HCT116 (cell line): ENCODE measurements at regions not wholly inside any gene's neighbourhood (a gene's known extent, or its start where the extent isn't known, plus 50 kb on each side); places are given as distances from the start of the nearest gene placed in this dataset.

Experiments used
- ATAC-seq: fragments of 200-7000 bp; cut with Tn5 transposase; 2 replicates; pipeline ENCODE4 v1.9.1; 2020; ENCODE audit warnings: mild to moderate bottlenecking, moderate library complexity
- BruUV-seq: library from RNA; stranded (reverse); fragments of 400-500 nt; replicated peaks from 2 replicates; lab custom pipeline; 2021; lab: Mats Ljungman, UMichigan
- CTCF ChIA-PET: fragments of 300-600 bp; sonication (Branson Sonifier 250); formaldehyde crosslinking; loops from one replicate; lab custom pipeline; 2021; ENCODE audit warnings: antibody characterized with exemption; lab: Charles Lee
- POLR2A ChIA-PET: fragments of 300-600, 350-600 bp; sonication (Branson Sonifier 250); formaldehyde crosslinking; loops from one replicate; lab custom pipeline; 2021; ENCODE audit warnings: antibody characterized with exemption; lab: Charles Lee
- RAD21 ChIA-PET, 2 experiments: fragments of 300-600 bp; sonication (Branson Sonifier 250); formaldehyde crosslinking; loops; one replicate each; lab custom pipeline; 2023; ENCODE audit warnings: low total read pairs in 2 of 2; ENCODE audit not compliant: uncharacterized antibody in 2 of 2, unreplicated experiment in 2 of 2, low non-redundant PET in 1 of 2; lab: Charles Lee
- DNase-seq: peaks from one replicate; pipeline ENCODE4 v3.0.0-alpha.2; 2010; ENCODE audit warnings: low read depth, low spot score
- H2AFZ ChIP-seq: fragments of 200-600 bp; shearing (Covaris generic), sonication (generic); 2 replicates; pipeline ENCODE4 v1.6.1; 2017; ENCODE audit warnings: low read depth, mixed run types, mixed read lengths, antibody characterized with exemption, low read length; ENCODE audit not compliant: poor library complexity, severe bottlenecking
- H3K27ac ChIP-seq: 2 replicates; pipeline ENCODE4 v1.5.1; 2012; ENCODE audit warnings: low read depth, low read length
- H3K27me3 ChIP-seq: fragments of 200-600 bp; sonication (generic); 2 replicates; pipeline ENCODE4 v1.6.1; 2016; ENCODE audit warnings: mixed run types, low read length, mixed read lengths; ENCODE audit not compliant: insufficient read depth
- H3K36me3 ChIP-seq, 2 experiments: fragments of 200-500 bp in 1 of 2; fragments of 200-600 bp in 1 of 2; sonication (Bioruptor generic) in 1 of 2; sonication (generic) in 1 of 2; 2 replicates each; pipeline versions ENCODE4 v1.5.1 to v1.6.1; 2014 to 2016; ENCODE audit warnings: low read length in 2 of 2, inconsistent platforms in 1 of 2, mixed read lengths in 1 of 2, mixed run types in 1 of 2; ENCODE audit not compliant: insufficient read depth in 2 of 2, control insufficient read depth in 1 of 2
- H3K4me1 ChIP-seq, 2 experiments: fragments of 200-600 bp in 1 of 2; sonication (generic) in 1 of 2; 2 replicates each; pipeline versions ENCODE4 v1.5.1 to v1.6.1; 2012 to 2017; ENCODE audit warnings: low read length in 2 of 2, inconsistent platforms in 1 of 2, mild to moderate bottlenecking in 1 of 2, mixed read lengths in 1 of 2, mixed run types in 1 of 2, moderate library complexity in 1 of 2; ENCODE audit not compliant: insufficient read depth in 2 of 2, control insufficient read depth in 1 of 2
- H3K4me2 ChIP-seq: fragments of 200-600 bp; sonication (generic); 2 replicates; pipeline ENCODE4 v1.6.1; 2017; ENCODE audit warnings: mixed run types, low read length, mixed read lengths
- H3K4me3 ChIP-seq, 2 experiments: fragments of 200-600 bp in 1 of 2; sonication (generic) in 1 of 2; replicated peaks in 1 of 2; 2 replicates each; pipeline ENCODE4 v1.5.1; 2011 to 2016; ENCODE audit warnings: low read length in 2 of 2, control low read depth in 1 of 2, low read depth in 1 of 2, mild to moderate bottlenecking in 1 of 2, mixed read lengths in 1 of 2, mixed run types in 1 of 2
- H3K79me2 ChIP-seq: fragments of 200-600 bp; sonication (generic); 2 replicates; pipeline ENCODE4 v1.6.1; 2017; ENCODE audit warnings: mild to moderate bottlenecking, mixed run types, low read length, moderate library complexity, mixed read lengths; ENCODE audit not compliant: insufficient read depth
- H3K9ac ChIP-seq: fragments of 200-600 bp; sonication (generic); 2 replicates; pipeline ENCODE4 v1.6.1; 2016; ENCODE audit warnings: low read length, mixed read lengths
- H3K9me2 ChIP-seq: fragments of 200-600 bp; sonication (generic), shearing (Covaris generic); 2 replicates; pipeline ENCODE4 v1.6.1; 2017; ENCODE audit warnings: mixed run types, mild to moderate bottlenecking, moderate library complexity; ENCODE audit not compliant: insufficient read depth
- H3K9me3 ChIP-seq, 2 experiments: fragments of 200-500 bp in 1 of 2; fragments of 200-600 bp in 1 of 2; sonication (Bioruptor generic) in 1 of 2; sonication (generic) in 1 of 2; 2 replicates each; pipeline ENCODE4 v1.6.1; 2014 to 2017; ENCODE audit warnings: low read length in 2 of 2, mixed read lengths in 2 of 2, inconsistent platforms in 1 of 2, low read depth in 1 of 2, mild to moderate bottlenecking in 1 of 2, mixed run types in 1 of 2, moderate library complexity in 1 of 2; ENCODE audit not compliant: control insufficient read depth in 1 of 2, insufficient read depth in 1 of 2
- H4K20me1 ChIP-seq: fragments of 200-600 bp; sonication (generic), shearing (Covaris generic); 2 replicates; pipeline ENCODE4 v1.6.1; 2017; ENCODE audit warnings: mixed run types, mild to moderate bottlenecking, moderate library complexity; ENCODE audit not compliant: insufficient read depth
- CBX3 ChIP-seq: IDR thresholded peaks from 2 replicates; pipeline ENCODE4 v1.6.1; 2012; ENCODE audit warnings: low read depth
- REST ChIP-seq: IDR thresholded peaks from 2 replicates; pipeline ENCODE4 v1.6.1; 2012; ENCODE audit warnings: low read depth
- ZNF274 ChIP-seq: fragments of 200-500 bp; sonication (Bioruptor generic); IDR thresholded peaks from 2 replicates; pipeline ENCODE4 v1.6.1; 2014; ENCODE audit warnings: mild to moderate bottlenecking, low read depth, low read length, inconsistent platforms
- intact Hi-C: fragments of 100-400 bp; cut with micrococcal nuclease; formaldehyde crosslinking; loops from 2 replicates; pipeline ENCODE4 v1.10.0; 2022

GRCh38 chr4:147345662-147346061, 135.2 kb upstream of the EDNRA start:
- no TSS peak for BruUV-seq
- ChIA-PET CTCF (no interaction called here), POLR2A (no interaction called here), RAD21 (no interaction called here)
- Histone ChIP-seq H3K4me1 (peaks cover 0 to 9% of the 10 kb centered on the region in 2 experiments; a peak in 2 of 4 replicates), H3K9ac (no peak overlapping the region), H3K36me3 (no peaks in the 10 kb centered on the region), H3K9me3 (no peaks in the 10 kb centered on the region), H4K20me1 (no peaks in the 10 kb centered on the region), H3K9me2 (no peaks in the 10 kb centered on the region), H3K79me2 (no peaks in the 10 kb centered on the region), H3K4me2 (no peak overlapping the region), H3K27me3 (no peaks in the 10 kb centered on the region), H2AFZ (no peak overlapping the region), H3K27ac (no peak overlapping the region), H3K4me3 (no peak overlapping the region)
- no peak for DNase-seq
- intact Hi-C loops = no loop called here
- TF ChIP-seq ZNF274 = no peak
- no peak for ATAC-seq

- Histone ChIP-seq H3K36me3 (no peaks in the 10 kb centered on the region), H2AFZ (no peak overlapping the region), H3K27ac (no peak overlapping the region), H3K9me2 (no peaks in the 10 kb centered on the region), H3K9ac (no peak overlapping the region), H3K4me2 (no peak overlapping the region), H3K4me3 (no peak overlapping the region), H3K79me2 (no peaks in the 10 kb centered on the region), H3K27me3 (no peaks in the 10 kb centered on the region), H3K9me3 (no peaks in the 10 kb centered on the region), H3K4me1 (0 out of 4 replicates have a peak, but pooled peaks cover 0 to 3% of the 10 kb centered on the region in 2 experiments), H4K20me1 (no peaks in the 10 kb centered on the region)
- ATAC-seq = no peak
- DNase-seq = no peak
- BruUV-seq = no TSS peak
- ChIA-PET CTCF (no interaction called here), POLR2A (no interaction called here), RAD21 (no interaction called here)
- no peak for TF ChIP-seq REST
- TF ChIP-seq CBX3 = no peak
- intact Hi-C loops = no loop called here
Measured at GRCh38 chr4:147347217-147347616, 133.7 kb upstream of the EDNRA start.
